NCI-H82 treated with DMSO at 0.1 percent for 48 hours (cell line): ENCODE measurements at regions not wholly inside any gene's neighbourhood (a gene's known extent, or its start where the extent isn't known, plus 50 kb on each side); places are given as distances from the start of the nearest gene placed in this dataset.

Experiments
- DNase-seq: peaks from one replicate; lab custom pipeline; 2025; ENCODE audit not compliant: unreplicated experiment; lab: John Stamatoyannopoulos, UW

GRCh38 chr10:44301781-44302355, 83.0 kb downstream of the CXCL12 start:
- no peak for DNase-seq

GRCh38 chr10:44300666-44301649, 83.9 kb downstream of the CXCL12 start:
- no peak for DNase-seq

- no peak for DNase-seq
Observed at GRCh38 chr10:44298713-44299112, 86.2 kb downstream of the CXCL12 start.

GRCh38 chr10:44297963-44298362, 86.9 kb downstream of the CXCL12 start:
- DNase-seq: no peak

GRCh38 chr10:44295644-44296241, 89.2 kb downstream of the CXCL12 start:
- no peak for DNase-seq

GRCh38 chr10:44294726-44295412, 90.0 kb downstream of the CXCL12 start:
- DNase-seq: no peak

- no peak for DNase-seq
Observed at GRCh38 chr10:44293842-44294241, 91.1 kb downstream of the CXCL12 start.

- DNase-seq: no peak
Observed at GRCh38 chr10:44293306-44293778, 91.6 kb downstream of the CXCL12 start.

GRCh38 chr10:44292390-44293002, 92.4 kb downstream of the CXCL12 start:
- no peak for DNase-seq

- DNase-seq: no peak
Observed at GRCh38 chr10:44291091-44291490, 93.8 kb downstream of the CXCL12 start.

- no peak for DNase-seq
Observed at GRCh38 chr10:44289125-44289524, 95.8 kb downstream of the CXCL12 start.

- no peak for DNase-seq
Observed at GRCh38 chr10:44287408-44287807, 97.5 kb downstream of the CXCL12 start.

- DNase-seq: no peak
Observed at GRCh38 chr10:44284198-44285084, 100.5 kb downstream of the CXCL12 start.

- DNase-seq: no peak
Observed at GRCh38 chr10:44282626-44283300, 102.1 kb downstream of the CXCL12 start.

- no peak for DNase-seq
Observed at GRCh38 chr10:44281662-44282061, 103.2 kb downstream of the CXCL12 start.

- no peak for DNase-seq
Observed at GRCh38 chr10:44281089-44281613, 103.7 kb downstream of the CXCL12 start.

- no peak for DNase-seq
Observed at GRCh38 chr10:44280226-44281014, 104.5 kb downstream of the CXCL12 start.

GRCh38 chr10:44279426-44280126, 105.3 kb downstream of the CXCL12 start:
- no peak for DNase-seq
